ENCODE measurements at regions not wholly inside any gene's neighbourhood (a gene's known extent, or its start where the extent isn't known, plus 50 kb on each side); places are given as distances from the start of the nearest gene placed in this dataset.

DNA sequence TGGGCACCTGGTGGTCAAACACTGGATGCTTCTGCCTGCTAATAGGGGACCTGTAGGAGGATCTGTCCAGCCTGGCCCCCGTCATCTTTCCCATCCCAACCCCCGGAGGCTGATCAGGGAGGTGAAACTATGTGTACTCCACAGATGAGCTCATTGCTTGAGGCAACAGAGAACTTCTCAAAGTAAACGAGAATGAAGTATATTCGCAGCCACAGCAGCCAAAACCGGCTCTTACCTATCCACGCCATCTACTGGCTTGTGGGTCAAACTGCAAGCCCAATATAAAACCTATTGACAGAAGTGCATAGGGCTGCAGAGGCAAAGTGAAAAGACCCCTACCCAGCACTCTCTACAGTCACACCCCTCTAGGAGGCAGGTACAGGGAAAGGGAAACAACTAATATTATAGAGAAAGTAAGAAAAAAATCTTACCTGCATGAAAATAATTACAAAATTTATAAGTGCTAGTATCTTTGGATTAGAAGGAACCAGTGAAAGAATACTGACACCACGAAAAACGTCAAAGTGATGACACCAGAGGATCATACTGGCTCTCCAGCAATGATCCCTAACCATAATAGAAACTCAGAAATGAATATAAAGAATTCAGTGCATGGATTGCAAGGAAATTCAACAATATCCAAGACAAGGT lies 973.5 kb downstream of the ANKRD7 start (continued):
- no peak for TF ChIP-seq GABPA (IDR thresholded peaks at IDR 0.05; ENCODE audit: low read depth)

DNA sequence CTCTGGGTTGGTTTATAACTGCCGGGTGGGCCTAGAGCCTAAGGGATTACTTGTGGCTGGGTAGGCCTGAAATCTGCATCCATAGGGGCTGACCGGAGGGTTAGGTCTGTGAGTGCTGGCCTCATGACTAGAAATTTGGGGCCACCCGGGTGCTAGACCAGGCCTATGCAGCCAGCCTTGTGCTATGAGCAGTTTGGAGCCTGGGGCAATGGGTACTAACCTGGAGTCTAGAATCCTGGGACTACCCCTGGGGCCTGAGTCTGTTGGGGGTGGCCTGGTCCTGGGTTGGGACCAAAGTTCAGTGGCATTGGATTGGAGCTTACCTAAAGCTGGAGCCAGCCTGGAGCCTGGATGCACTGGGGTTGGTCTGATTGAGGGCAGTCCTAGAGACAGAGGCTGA lies 995.2 kb downstream of the ANKRD7 start:
- Histone ChIP-seq H3K79me2 (ENCODE audit: control insufficient read depth, insufficient read depth, low read length) (no peaks in the 10 kb centered on the region), H3K9ac (ENCODE audit: control insufficient read depth, insufficient read depth, low read length) (no peak overlapping the region), H3K4me1 (ENCODE audit: control insufficient read depth, insufficient read depth, low read length) (no peaks in the 10 kb centered on the region), H3K27me3 (replicated peaks in 1 of 2; ENCODE audit: control insufficient read depth in 2 of 2, insufficient read depth in 2 of 2, low read length in 1 of 2) (no peaks in the 10 kb centered on the region), H2AFZ (ENCODE audit: control insufficient read depth, low read depth, low read length) (no peak overlapping the region), H4K20me1 (ENCODE audit: control insufficient read depth, insufficient read depth) (no peaks in the 10 kb centered on the region), H3K27ac (ENCODE audit: control insufficient read depth, insufficient read depth) (no peak overlapping the region), H3K36me3 (ENCODE audit: control insufficient read depth in 2 of 2, insufficient read depth in 2 of 2, low read length in 1 of 2) (no peaks in the 10 kb centered on the region), H3K9me3 (replicated peaks; ENCODE audit: control insufficient read depth, insufficient read depth, low read length) (no peaks in the 10 kb centered on the region), H3K4me2 (ENCODE audit: control insufficient read depth, insufficient read depth) (no peak overlapping the region), H3K4me3 (no peak overlapping the region)
- FAIRE-seq (no peak), DNase-seq (ENCODE audit: low read depth, low spot score) (no peak), ATAC-seq (no peak)
- TF ChIP-seq NBN (IDR thresholded peaks at IDR 0.05), result no peak
- no peak for TF ChIP-seq IRF4 (IDR thresholded peaks at IDR 0.05; ENCODE audit: low read depth, low read length)
- ChIA-PET POLR2A (no interaction called here), SMC1A (ENCODE audit: uncharacterized antibody, unreplicated experiment) (no interaction called here), RAD21 (ENCODE audit: unreplicated experiment) (no interaction called here), CTCF (no interaction called here)
- intact Hi-C loops (cut with micrococcal nuclease; ENCODE audit: unreplicated experiment), result no loop called here
- no TSS peak for BruUV-seq (replicated peaks)
- WGBS (ENCODE audit: insufficient coverage, insufficient replicate concordance, low lambda C conversion rate, missing lambda C conversion rate), result 19% methylated on average over 3 of the region's 3 CpGs
- in situ Hi-C loops (cut with MboI), result no loop called here

DNA sequence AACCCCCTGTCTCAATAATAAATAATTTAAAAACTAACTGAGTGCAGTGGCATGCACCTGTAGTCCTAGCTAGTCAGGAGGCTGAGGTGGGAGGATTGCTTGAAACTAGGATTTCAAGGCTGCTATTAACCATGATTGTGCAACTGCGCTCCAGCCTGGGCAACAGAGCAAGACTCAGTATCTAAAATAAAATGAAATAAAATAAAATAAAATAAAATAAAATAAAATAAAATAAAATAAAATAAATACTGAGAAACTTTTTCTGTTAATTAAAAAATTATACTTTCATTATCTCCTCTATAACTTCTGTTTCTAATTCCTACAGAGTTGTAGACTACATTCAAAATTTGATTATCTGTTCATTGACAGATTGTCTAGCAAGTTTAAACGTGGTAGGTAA lies 999.4 kb downstream of the ANKRD7 start:
- H3K4me1 ChIP-seq (ENCODE audit: control insufficient read depth, insufficient read depth, low read length), result no peaks in the 10 kb centered on the region
- DNase-seq (ENCODE audit: low read depth, low spot score), result no peak
- H3K4me2 ChIP-seq (ENCODE audit: control insufficient read depth, insufficient read depth), result no peak overlapping the region
- no peaks in the 10 kb centered on the region for H3K27me3 ChIP-seq (replicated peaks in 1 of 2; ENCODE audit: control insufficient read depth in 2 of 2, insufficient read depth in 2 of 2, low read length in 1 of 2)
- no peaks in the 10 kb centered on the region for H4K20me1 ChIP-seq (ENCODE audit: control insufficient read depth, insufficient read depth)
- H3K27ac ChIP-seq (ENCODE audit: control insufficient read depth, insufficient read depth), result no peak overlapping the region
- in situ Hi-C loops (cut with MboI), result no loop called here
- no peak for ATAC-seq
- FAIRE-seq, result no peak
- no peak overlapping the region for H2AFZ ChIP-seq (ENCODE audit: control insufficient read depth, low read depth, low read length)
- RAD21 ChIA-PET (ENCODE audit: unreplicated experiment), result no interaction called here
- no peaks in the 10 kb centered on the region for H3K9me3 ChIP-seq (replicated peaks; ENCODE audit: control insufficient read depth, insufficient read depth, low read length)
- no TSS peak for BruUV-seq (replicated peaks)
- 37% methylated on average over 2 of the region's 2 CpGs for WGBS (ENCODE audit: insufficient coverage, insufficient replicate concordance, low lambda C conversion rate, missing lambda C conversion rate)
- intact Hi-C loops (cut with micrococcal nuclease; ENCODE audit: unreplicated experiment), result no loop called here
- POLR2A ChIA-PET, result no interaction called here
- no peak overlapping the region for H3K9ac ChIP-seq (ENCODE audit: control insufficient read depth, insufficient read depth, low read length)
- no peaks in the 10 kb centered on the region for H3K36me3 ChIP-seq (ENCODE audit: control insufficient read depth in 2 of 2, insufficient read depth in 2 of 2, low read length in 1 of 2)
- no peaks in the 10 kb centered on the region for H3K79me2 ChIP-seq (ENCODE audit: control insufficient read depth, insufficient read depth, low read length)
- CTCF ChIA-PET, result interaction anchor here (0.8 kb wide), 1 partner anchor 11 kb away, joined by 3 read pairs; no protein-coding TSS in a partner anchor
- SMC1A ChIA-PET (ENCODE audit: uncharacterized antibody, unreplicated experiment), result interaction anchor here (0.9 kb wide), 1 partner anchor 11 kb away, joined by 3 read pairs; no protein-coding TSS in a partner anchor
- H3K4me3 ChIP-seq, result no peak overlapping the region
- TF ChIP-seq ETV6 (conservative IDR thresholded peaks at IDR 0.05 in 1 of 2, IDR thresholded peaks at IDR 0.05 in 1 of 2; ENCODE audit: borderline replicate concordance in 1 of 2, low read depth in 1 of 2), result no peak
- no peak for TF ChIP-seq TCF7 (IDR thresholded peaks at IDR 0.05; ENCODE audit: borderline replicate concordance)
- no peak for TF ChIP-seq IRF4 (IDR thresholded peaks at IDR 0.05; ENCODE audit: low read depth, low read length)
- TF ChIP-seq SP1 (IDR thresholded peaks at IDR 0.05; ENCODE audit: low read depth, low read length), result no peak
- TF ChIP-seq PAX5 (IDR thresholded peaks at IDR 0.05; ENCODE audit: borderline replicate concordance, low read depth, low read length), result no peak
- no peak for TF ChIP-seq ASH2L (IDR thresholded peaks at IDR 0.05; ENCODE audit: borderline replicate concordance, low read depth)
- TF ChIP-seq EGR1 (IDR thresholded peaks at IDR 0.05; ENCODE audit: borderline replicate concordance in 1 of 2, low read depth in 2 of 2, low read length in 2 of 2), result no peak
- no peak for TF ChIP-seq RBBP5 (conservative IDR thresholded peaks at IDR 0.05)
- no peak for TF ChIP-seq HDAC6 (IDR thresholded peaks at IDR 0.05; ENCODE audit: unreplicated experiment)
- TF ChIP-seq BACH1 (IDR thresholded peaks at IDR 0.05; ENCODE audit: borderline replicate concordance), result no peak
- TF ChIP-seq ZNF274 (IDR thresholded peaks at IDR 0.05; ENCODE audit: insufficient read depth, insufficient read length), result no peak
- TF ChIP-seq, protein P1, sequence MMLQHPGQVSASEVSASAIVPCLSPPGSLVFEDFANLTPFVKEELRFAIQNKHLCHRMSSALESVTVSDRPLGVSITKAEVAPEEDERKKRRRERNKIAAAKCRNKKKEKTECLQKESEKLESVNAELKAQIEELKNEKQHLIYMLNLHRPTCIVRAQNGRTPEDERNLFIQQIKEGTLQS (IDR thresholded peaks at IDR 0.05; ENCODE audit: borderline replicate concordance, extremely low read depth, low read depth, low read length), result no peak
- no peak for TF ChIP-seq SMARCA5 (IDR thresholded peaks at IDR 0.05)
- no peak for TF ChIP-seq BRCA1 (IDR thresholded peaks at IDR 0.05; ENCODE audit: low read depth, low read length)
- TF ChIP-seq JUNB (IDR thresholded peaks at IDR 0.05), result no peak
- no peak for TF ChIP-seq SUPT20H (IDR thresholded peaks at IDR 0.05; ENCODE audit: borderline replicate concordance, control insufficient read depth, low read depth, low read length)
